NCI-H1105 (cell line): ENCODE measurements at regions not wholly inside any gene's neighbourhood (a gene's known extent, or its start where the extent isn't known, plus 50 kb on each side); places are given as distances from the start of the nearest gene placed in this dataset.

Experiments
- DNase-seq: peaks from one replicate; lab custom pipeline; 2025; lab: John Stamatoyannopoulos, UW

GRCh38 chr11:119982517-119983239, 155.2 kb downstream of the TRIM29 start:
- no peak for DNase-seq

- DNase-seq, result no peak
These were observed 157.5 kb downstream of the TRIM29 start for GRCh38 chr11:119980431-119980830.

- no peak for DNase-seq
These were observed 158.2 kb downstream of the TRIM29 start for GRCh38 chr11:119979701-119980100.

GRCh38 chr11:119978696-119979095, 159.2 kb downstream of the TRIM29 start:
- DNase-seq, result no peak

GRCh38 chr11:119977881-119978280, 160.0 kb downstream of the TRIM29 start:
- no peak for DNase-seq

GRCh38 chr11:119977561-119977860, 160.4 kb downstream of the TRIM29 start:
- no peak for DNase-seq

- no peak for DNase-seq
These were observed 160.9 kb downstream of the TRIM29 start for GRCh38 chr11:119976805-119977560.

- DNase-seq, result no peak
These were observed 162.3 kb downstream of the TRIM29 start for GRCh38 chr11:119975561-119976152.

- no peak for DNase-seq
These were observed 163.4 kb downstream of the TRIM29 start for GRCh38 chr11:119974467-119974866.

- DNase-seq, result no peak
These were observed 163.9 kb downstream of the TRIM29 start for GRCh38 chr11:119974051-119974450.

- DNase-seq, result no peak
These were observed 165.6 kb downstream of the TRIM29 start for GRCh38 chr11:119972281-119972680.

- DNase-seq, result no peak
These were observed 167.2 kb downstream of the TRIM29 start for GRCh38 chr11:119970555-119971304.

GRCh38 chr11:119964136-119965025, 173.5 kb downstream of the TRIM29 start:
- no peak for DNase-seq

GRCh38 chr11:119957951-119958350, 180.0 kb downstream of the TRIM29 start:
- DNase-seq, result no peak

- no peak for DNase-seq
These were observed 185.5 kb downstream of the TRIM29 start for GRCh38 chr11:119952441-119952840.

GRCh38 chr11:119943298-119943655, 194.6 kb downstream of the TRIM29 start:
- DNase-seq, result no peak

- DNase-seq, result no peak
These were observed 195.2 kb downstream of the TRIM29 start for GRCh38 chr11:119942583-119943297.

- DNase-seq, result no peak
These were observed 196.1 kb downstream of the TRIM29 start for GRCh38 chr11:119941636-119942411.

GRCh38 chr11:119941171-119941570, 196.7 kb downstream of the TRIM29 start:
- no peak for DNase-seq

GRCh38 chr11:119940401-119940976, 197.4 kb downstream of the TRIM29 start:
- DNase-seq, result no peak
